ENCODE measurements at regions not wholly inside any gene's neighbourhood (a gene's known extent, or its start where the extent isn't known, plus 50 kb on each side); places are given as distances from the start of the nearest gene placed in this dataset.

- DNase-seq = no peak
Observed at GRCh38 chr2:11018651-11019185, 107.0 kb downstream of the KCNF1 start.

GRCh38 chr2:11019614-11020013 is 107.9 kb downstream of the KCNF1 start:
- no peak for DNase-seq

- no peak for DNase-seq
Observed at GRCh38 chr2:11022064-11022463, 110.3 kb downstream of the KCNF1 start.

- no peak for DNase-seq
Observed at GRCh38 chr2:11022591-11023273, 111.0 kb downstream of the KCNF1 start.

GRCh38 chr2:11023326-11024258 is 111.9 kb downstream of the KCNF1 start:
- DNase-seq = no peak

GRCh38 chr2:11024259-11024645 is 112.5 kb downstream of the KCNF1 start:
- DNase-seq = no peak

- DNase-seq = no peak
Observed at GRCh38 chr2:11024687-11025086, 113.0 kb downstream of the KCNF1 start.

- DNase-seq = no peak
Observed at GRCh38 chr2:11026286-11026921, 114.7 kb downstream of the KCNF1 start.

GRCh38 chr2:11027195-11027594 is 115.5 kb downstream of the KCNF1 start:
- no peak for DNase-seq

GRCh38 chr2:11028407-11028916 is 116.7 kb downstream of the KCNF1 start:
- no peak for DNase-seq

GRCh38 chr2:11029136-11029535 is 117.4 kb downstream of the KCNF1 start:
- DNase-seq = no peak

- no peak for DNase-seq
Observed at GRCh38 chr2:11030036-11030435, 118.3 kb downstream of the KCNF1 start.

- DNase-seq = no peak
Observed at GRCh38 chr2:11030909-11031308, 119.2 kb downstream of the KCNF1 start.

GRCh38 chr2:11031876-11032275 is 120.1 kb downstream of the KCNF1 start:
- no peak for DNase-seq

GRCh38 chr2:11032396-11032795 is 120.7 kb downstream of the KCNF1 start:
- no peak for DNase-seq

GRCh38 chr2:11033114-11033513 is 121.4 kb downstream of the KCNF1 start:
- DNase-seq = no peak

GRCh38 chr2:11038641-11039040 is 116.6 kb upstream of the SLC66A3 start:
- DNase-seq = no peak

- no peak for DNase-seq
Observed at GRCh38 chr2:11040992-11041391, 114.3 kb upstream of the SLC66A3 start.

- no peak for DNase-seq
Observed at GRCh38 chr2:11042841-11043240, 112.4 kb upstream of the SLC66A3 start.

- no peak for DNase-seq
Observed at GRCh38 chr2:11043245-11043644, 112.0 kb upstream of the SLC66A3 start.

- no peak for DNase-seq
Observed at GRCh38 chr2:11044201-11044600, 111.1 kb upstream of the SLC66A3 start.

- no peak for DNase-seq
Observed at GRCh38 chr2:11045294-11045693, 110.0 kb upstream of the SLC66A3 start.

GRCh38 chr2:11048335-11049008 is 106.8 kb upstream of the SLC66A3 start:
- DNase-seq = no peak
